K562 (cell line): ENCODE measurements at regions not wholly inside any gene's neighbourhood (a gene's known extent, or its start where the extent isn't known, plus 50 kb on each side); places are given as distances from the start of the nearest gene placed in this dataset.

Source experiments
- ATAC-seq: fragments of 200-7000 bp; cut with Tn5 transposase; 3 replicates; pipeline ENCODE4 v1.9.1; 2020; ENCODE audit warnings: moderate library complexity
- BruUV-seq: library from RNA; stranded (reverse); fragments of 400-500 nt; replicated peaks from 2 replicates; lab custom pipeline; 2021; lab: Mats Ljungman, UMichigan
- CTCF ChIA-PET: fragments of 300-600 bp; formaldehyde crosslinking; extraction: SDS; loops from one replicate; lab custom pipeline; 2021; ENCODE audit warnings: low intra/inter-chr PET ratio; lab: Yijun Ruan, JAX
- POLR2A ChIA-PET: fragments of 300-600, 350-650 bp; sonication (Branson Sonifier 250); formaldehyde crosslinking; extraction: SDS; loops from one replicate; lab custom pipeline; 2021; ENCODE audit warnings: antibody characterized with exemption, inconsistent platforms; lab: Yijun Ruan, JAX
- DNase-seq, 4 experiments: peaks; one replicate each; pipeline versions ENCODE4 v3.0.0 to v3.0.0-alpha.2; 2011 to 2018; ENCODE audit warnings: low spot score in 3 of 4, mixed read lengths in 3 of 4; ENCODE audit errors: extremely low read depth in 1 of 4
- FAIRE-seq: peaks from 2 replicates; lab custom pipeline; 2011; peaks lifted over from hg19 to GRCh38; lab: Jason Lieb, UNC
- H2AFZ ChIP-seq: 2 replicates; pipeline ENCODE4 v1.6.0; 2011; ENCODE audit warnings: low read depth, low read length, control low read depth, inconsistent platforms
- H3K27ac ChIP-seq: fragments of 200-600 bp; 3 replicates; pipeline ENCODE4 v1.8.0; 2011; ENCODE audit warnings: low read depth, mild to moderate bottlenecking, control low read depth, inconsistent platforms, low read length, moderate library complexity, mixed read lengths; ENCODE audit errors: extremely low read depth
- H3K27me3 ChIP-seq, 2 experiments: fragments of 300-600 bp in 1 of 2; 2 replicates in 1 of 2; 3 replicates in 1 of 2; pipeline versions ENCODE4 v1.6.0 to v1.8.0; 2011; ENCODE audit warnings: inconsistent platforms in 2 of 2, low read length in 2 of 2, mild to moderate bottlenecking in 1 of 2, mixed read lengths in 1 of 2, moderate library complexity in 1 of 2; ENCODE audit not compliant: control insufficient read depth in 2 of 2, insufficient read depth in 2 of 2
- H3K36me3 ChIP-seq: fragments of 300-600 bp; 3 replicates; pipeline ENCODE4 v1.8.0; 2011; ENCODE audit warnings: mild to moderate bottlenecking, low read length, inconsistent platforms; ENCODE audit not compliant: control insufficient read depth, insufficient read depth
- H3K4me1 ChIP-seq, 2 experiments: fragments of 200-600 bp in 1 of 2; replicated peaks in 1 of 2; 2 replicates in 1 of 2; 3 replicates in 1 of 2; pipeline versions ENCODE4 v1.5.1 to v1.8.0; 2011; ENCODE audit warnings: inconsistent platforms in 2 of 2, low read length in 2 of 2, mild to moderate bottlenecking in 1 of 2, mixed read lengths in 1 of 2, moderate library complexity in 1 of 2; ENCODE audit not compliant: control insufficient read depth in 2 of 2, insufficient read depth in 2 of 2
- H3K4me2 ChIP-seq: 2 replicates; pipeline ENCODE4 v1.6.1; 2011; ENCODE audit warnings: low read length, control low read depth, inconsistent platforms, mixed read lengths; ENCODE audit not compliant: insufficient read depth
- H3K4me3 ChIP-seq: fragments of 200-600 bp; sonication (generic), shearing (Covaris generic); 2 replicates; pipeline ENCODE4 v1.5.1; 2016; ENCODE audit warnings: control low read depth, inconsistent platforms
- H3K79me2 ChIP-seq: fragments of 200-600 bp; 3 replicates; pipeline ENCODE4 v1.8.0; 2011; ENCODE audit warnings: low read length, inconsistent platforms; ENCODE audit not compliant: control insufficient read depth, insufficient read depth
- H3K9ac ChIP-seq, 2 experiments: 2 replicates each; pipeline versions ENCODE4 v1.6.0 to v1.6.1; 2011; ENCODE audit warnings: low read depth in 2 of 2, low read length in 2 of 2, control low read depth in 1 of 2, inconsistent platforms in 1 of 2, mild to moderate bottlenecking in 1 of 2, mixed read lengths in 1 of 2; ENCODE audit not compliant: insufficient read depth in 1 of 2
- H3K9me1 ChIP-seq: one replicate; pipeline ENCODE4 v1.6.0; 2011; ENCODE audit warnings: inconsistent platforms, mild to moderate bottlenecking, low read length, moderate library complexity; ENCODE audit not compliant: control insufficient read depth, insufficient read depth
- H3K9me3 ChIP-seq: replicated peaks from 2 replicates; pipeline ENCODE4 v1.5.1; 2011; ENCODE audit warnings: low read depth, low read length, inconsistent platforms; ENCODE audit not compliant: control insufficient read depth, insufficient read depth
- H4K20me1 ChIP-seq: replicated peaks from 2 replicates; pipeline ENCODE4 v1.6.1; 2011; ENCODE audit warnings: low read length, inconsistent platforms, mixed read lengths; ENCODE audit not compliant: control insufficient read depth, insufficient read depth
- CEBPG ChIP-seq, 3 experiments: fragments of 200-800 bp in 1 of 3; sonication (Bioruptor generic) in 1 of 3; sonication (generic) in 1 of 3; formaldehyde crosslinking in 1 of 3; IDR thresholded peaks in 2 of 3; conservative IDR thresholded peaks in 1 of 3; 2 replicates each; pipeline versions ENCODE4 v1.6.1 to v1.8.0; 2016 to 2022; ENCODE audit warnings: missing compliant biosample characterization in 2 of 3, missing genetic modification characterization in 2 of 3, mild to moderate bottlenecking in 1 of 3, missing genetic modification reagents in 1 of 3
- PTRF ChIP-seq: fragments of 450-650 bp; IDR thresholded peaks from 2 replicates; pipeline ENCODE4 v1.6.1; 2016; ENCODE audit warnings: mild to moderate bottlenecking, missing genetic modification characterization, missing compliant biosample characterization
- WGBS: fragments of 100-300 bp; shearing (Covaris generic); methylation state at CpG from one replicate; pipeline ENCODE4 v1.1.6; 2016; ENCODE audit warnings: low coverage, mixed read lengths; ENCODE audit not compliant: insufficient coverage; ENCODE audit errors: missing lambda C conversion rate; 5-methylcytosine and 5-hydroxymethylcytosine counted together
- in situ Hi-C: fragments of 300-500 bp; cut with MboI; formaldehyde crosslinking; loops from 4 replicates; pipeline ENCODE4 v1.15.0; 2018; ENCODE audit warnings: inconsistent platforms, mixed read lengths
- intact Hi-C: fragments of 100-400 bp; cut with micrococcal nuclease; formaldehyde crosslinking; loops from 2 replicates; pipeline ENCODE4 v1.14.2; 2022

- TF ChIP-seq PTRF (tag) (no peak), CEBPG (CRISPR knock-in tag; IDR thresholded peaks at IDR 0.05) (0 out of 2 replicates have a peak, but pooled peaks have one; percentile 26), CEBPG (tag; conservative IDR thresholded peaks at IDR 0.05 in 1 of 2, IDR thresholded peaks at IDR 0.05 in 1 of 2) (no peak)
- TF ChIP-seq, all 486 proteins: peak for 1
- no peaks in the 10 kb centered on the region for H3K9me3 ChIP-seq
- no peak for ATAC-seq
- ChIA-PET CTCF (interaction anchor here (0.6 to 1.7 kb wide), 2 partner anchors 258 to 259 kb away, joined by 3 to 5 read pairs; no protein-coding TSS in a partner anchor), POLR2A (interaction anchor here (0.5 to 1.2 kb wide), 2 partner anchors 19 to 258 kb away, joined by 3 to 4 read pairs; no protein-coding TSS in a partner anchor)
- DNase-seq: no peak
- no peak overlapping the region for H2AFZ ChIP-seq
- no peak overlapping the region for H3K27ac ChIP-seq
- in situ Hi-C loops (loop anchor here (5.0 kb wide), 1 partner anchor 260 kb away; no protein-coding TSS in a partner anchor), intact Hi-C loops (loop anchor here (1.0 to 2.0 kb wide), 2 partner anchors 129 to 258 kb away; no protein-coding TSS in a partner anchor)
- no peak overlapping the region for H3K4me2 ChIP-seq
- H3K9ac ChIP-seq: no peak overlapping the region
- no peak overlapping the region for H3K4me3 ChIP-seq
- peak; percentile 48 for FAIRE-seq
- no peaks in the 10 kb centered on the region; the same call in none of the 2 replicates for H4K20me1 ChIP-seq
- BruUV-seq: no TSS peak
- H3K79me2 ChIP-seq: no peaks in the 10 kb centered on the region
- WGBS: 39% methylated on average over 5 of the region's 5 CpGs
- H3K27me3 ChIP-seq: peaks cover 26 to 39% of the 10 kb centered on the region in 2 experiments
- peaks cover 5 to 17% of the 10 kb centered on the region in 2 experiments for H3K4me1 ChIP-seq
- H3K36me3 ChIP-seq: no peaks in the 10 kb centered on the region
- no peaks in the 10 kb centered on the region for H3K9me1 ChIP-seq
These were observed 131.4 kb upstream of the ZMIZ1 start for GRCh38 chr10:78937393-78937792.
